Neural progenitor cell (in vitro differentiated cells): ENCODE measurements at regions not wholly inside any gene's neighbourhood (a gene's known extent, or its start where the extent isn't known, plus 50 kb on each side); places are given as distances from the start of the nearest gene placed in this dataset.

Experiments
- CTCF ChIP-seq: fragments of 200-600 bp; sonication (generic); IDR thresholded peaks from 2 replicates; pipeline ENCODE4 v1.5.1; 2017; ENCODE audit warnings: antibody characterized with exemption, mild to moderate bottlenecking
- EZH2 ChIP-seq: fragments of 200-600 bp; sonication (generic); IDR thresholded peaks from 2 replicates; pipeline ENCODE4 v1.6.1; 2017; ENCODE audit warnings: antibody characterized with exemption, mild to moderate bottlenecking, moderate library complexity

GRCh38 chr6:151757506-151757955, 50.0 kb upstream of the ESR1 start:
- TF ChIP-seq CTCF (no peak), EZH2 (no peak)
